Testis (tissue), 2 donors: ENCODE measurements at regions not wholly inside any gene's neighbourhood (a gene's known extent, or its start where the extent isn't known, plus 50 kb on each side); places are given as distances from the start of the nearest gene placed in this dataset.

Experiments used
- POLR2A ChIP-seq: fragments of 450-650 bp; IDR thresholded peaks from one replicate; pipeline ENCODE4 v1.6.1; 2017; ENCODE audit warnings: antibody characterized with exemption, mild to moderate bottlenecking, moderate library complexity
- TF ChIP-seq, protein P1 (sequence below), 3 experiments: fragments of 450-650 bp in 2 of 3; fragments of 200-600 bp in 1 of 3; sonication (generic) in 1 of 3; IDR thresholded peaks; one replicate each; pipeline ENCODE4 v1.5.1; 2016 to 2019; ENCODE audit warnings: antibody characterized with exemption in 3 of 3, mild to moderate bottlenecking in 2 of 3, moderate library complexity in 1 of 3

GRCh38 chr9:7704543-7704942, 95.0 kb downstream of the DMAC1 start:
- TF ChIP-seq, protein P1, sequence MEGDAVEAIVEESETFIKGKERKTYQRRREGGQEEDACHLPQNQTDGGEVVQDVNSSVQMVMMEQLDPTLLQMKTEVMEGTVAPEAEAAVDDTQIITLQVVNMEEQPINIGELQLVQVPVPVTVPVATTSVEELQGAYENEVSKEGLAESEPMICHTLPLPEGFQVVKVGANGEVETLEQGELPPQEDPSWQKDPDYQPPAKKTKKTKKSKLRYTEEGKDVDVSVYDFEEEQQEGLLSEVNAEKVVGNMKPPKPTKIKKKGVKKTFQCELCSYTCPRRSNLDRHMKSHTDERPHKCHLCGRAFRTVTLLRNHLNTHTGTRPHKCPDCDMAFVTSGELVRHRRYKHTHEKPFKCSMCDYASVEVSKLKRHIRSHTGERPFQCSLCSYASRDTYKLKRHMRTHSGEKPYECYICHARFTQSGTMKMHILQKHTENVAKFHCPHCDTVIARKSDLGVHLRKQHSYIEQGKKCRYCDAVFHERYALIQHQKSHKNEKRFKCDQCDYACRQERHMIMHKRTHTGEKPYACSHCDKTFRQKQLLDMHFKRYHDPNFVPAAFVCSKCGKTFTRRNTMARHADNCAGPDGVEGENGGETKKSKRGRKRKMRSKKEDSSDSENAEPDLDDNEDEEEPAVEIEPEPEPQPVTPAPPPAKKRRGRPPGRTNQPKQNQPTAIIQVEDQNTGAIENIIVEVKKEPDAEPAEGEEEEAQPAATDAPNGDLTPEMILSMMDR (IDR thresholded peaks at IDR 0.05), result no peak
- TF ChIP-seq POLR2A, result no peak
